Fibroblast of lung (primary cell): ENCODE measurements at regions not wholly inside any gene's neighbourhood (a gene's known extent, or its start where the extent isn't known, plus 50 kb on each side); places are given as distances from the start of the nearest gene placed in this dataset.

Source experiments
- CTCF ChIP-seq, 2 donors: IDR thresholded peaks in 1 of 2; conservative IDR thresholded peaks in 1 of 2; 1 replicate in 1 of 2; 2 replicates in 1 of 2; pipeline ENCODE4 v1.5.1; 2011 to 2012; ENCODE audit warnings: low read length in 2 of 2, control low read depth in 1 of 2, inconsistent platforms in 1 of 2, low read depth in 1 of 2, mild to moderate bottlenecking in 1 of 2
- EZH2 ChIP-seq: IDR thresholded peaks from 2 replicates; pipeline ENCODE4 v1.5.1; 2012; ENCODE audit warnings: low read length, control low read depth, mild to moderate bottlenecking; ENCODE audit errors: missing control alignments

- TF ChIP-seq CTCF (conservative IDR thresholded peaks at IDR 0.05 in 1 of 2, IDR thresholded peaks at IDR 0.05 in 1 of 2; ENCODE audit: low read depth in 1 of 2, low read length in 2 of 2) = no peak
- no peak for TF ChIP-seq EZH2
These were observed 1595.1 kb upstream of the SEL1L start for GRCh38 chr14:83128783-83129182.
